ENCODE measurements at regions not wholly inside any gene's neighbourhood (a gene's known extent, or its start where the extent isn't known, plus 50 kb on each side); places are given as distances from the start of the nearest gene placed in this dataset.

- no peak for DNase-seq (ENCODE audit: low read depth)
- no peak for TF ChIP-seq MYC (IDR thresholded peaks at IDR 0.05; ENCODE audit: low read depth, low read length)
- TF ChIP-seq MAX (IDR thresholded peaks at IDR 0.05; ENCODE audit: low read depth, low read length): no peak
- no peak for TF ChIP-seq POLR2A (IDR thresholded peaks at IDR 0.05; ENCODE audit: extremely low read depth, insufficient read length)
- TF ChIP-seq CTCF (IDR thresholded peaks at IDR 0.05; ENCODE audit: low read depth, low read length): no peak
- H3K4me3 ChIP-seq (ENCODE audit: low read depth, low read length): no peak overlapping the region
Observed at GRCh38 chr20:5430670-5431069, 113.9 kb upstream of the PROKR2 start.

- TF ChIP-seq MAX (IDR thresholded peaks at IDR 0.05; ENCODE audit: low read depth, low read length): no peak
- no peak for TF ChIP-seq MYC (IDR thresholded peaks at IDR 0.05; ENCODE audit: low read depth, low read length)
- no peak for TF ChIP-seq POLR2A (IDR thresholded peaks at IDR 0.05; ENCODE audit: extremely low read depth, insufficient read length)
- TF ChIP-seq CTCF (IDR thresholded peaks at IDR 0.05; ENCODE audit: low read depth, low read length): no peak
- no peak overlapping the region for H3K4me3 ChIP-seq (ENCODE audit: low read depth, low read length)
- DNase-seq (ENCODE audit: low read depth): no peak
Observed at GRCh38 chr20:5426026-5426425, 109.3 kb upstream of the PROKR2 start.

- no peak for TF ChIP-seq POLR2A (IDR thresholded peaks at IDR 0.05; ENCODE audit: extremely low read depth, insufficient read length)
- TF ChIP-seq MYC (IDR thresholded peaks at IDR 0.05; ENCODE audit: low read depth, low read length): no peak
- TF ChIP-seq MAX (IDR thresholded peaks at IDR 0.05; ENCODE audit: low read depth, low read length): no peak
- no peak for TF ChIP-seq CTCF (IDR thresholded peaks at IDR 0.05; ENCODE audit: low read depth, low read length)
- no peak for DNase-seq (ENCODE audit: low read depth)
Observed at GRCh38 chr20:5416086-5416485, 99.3 kb upstream of the PROKR2 start.

GRCh38 chr20:5413394-5413793 lies 96.6 kb upstream of the PROKR2 start:
- H3K4me3 ChIP-seq (ENCODE audit: low read depth, low read length): no peak overlapping the region
- no peak for DNase-seq (ENCODE audit: low read depth)
- no peak for TF ChIP-seq MYC (IDR thresholded peaks at IDR 0.05; ENCODE audit: low read depth, low read length)
- no peak for TF ChIP-seq MAX (IDR thresholded peaks at IDR 0.05; ENCODE audit: low read depth, low read length)
- TF ChIP-seq POLR2A (IDR thresholded peaks at IDR 0.05; ENCODE audit: extremely low read depth, insufficient read length): no peak
- TF ChIP-seq CTCF (IDR thresholded peaks at IDR 0.05; ENCODE audit: low read depth, low read length): no peak

More at GRCh38 chr20:5416086-5416485, 99.3 kb upstream of the PROKR2 start:
- H3K4me3 ChIP-seq (ENCODE audit: low read depth, low read length): no peak overlapping the region

GRCh38 chr20:5410470-5410869 lies 93.7 kb upstream of the PROKR2 start:
- no peak overlapping the region for H3K4me3 ChIP-seq (ENCODE audit: low read depth, low read length)
- no peak for DNase-seq (ENCODE audit: low read depth)
- TF ChIP-seq MAX (IDR thresholded peaks at IDR 0.05; ENCODE audit: low read depth, low read length) (no peak), MYC (IDR thresholded peaks at IDR 0.05; ENCODE audit: low read depth, low read length) (no peak), POLR2A (IDR thresholded peaks at IDR 0.05; ENCODE audit: extremely low read depth, insufficient read length) (no peak), CTCF (IDR thresholded peaks at IDR 0.05; ENCODE audit: low read depth, low read length) (no peak)

Data from NB4 (cell line).